GM20000 (cell line): ENCODE measurements at regions not wholly inside any gene's neighbourhood (a gene's known extent, or its start where the extent isn't known, plus 50 kb on each side); places are given as distances from the start of the nearest gene placed in this dataset.

ENCODE experiments used
- DNase-seq: peaks from one replicate; pipeline ENCODE4 v3.0.0; 2012; ENCODE audit warnings: low spot score
- CTCF ChIP-seq: IDR thresholded peaks from 2 replicates; pipeline ENCODE4 v1.5.1; 2012; ENCODE audit warnings: mild to moderate bottlenecking, control low read depth; ENCODE audit errors: extremely low read depth, missing control alignments

GRCh38 chr6:135739288-135739687 is 112.2 kb upstream of the PDE7B start:
- TF ChIP-seq CTCF = no peak
- no peak for DNase-seq

GRCh38 chr6:135740580-135740979 is 110.9 kb upstream of the PDE7B start:
- no peak for TF ChIP-seq CTCF
- no peak for DNase-seq

- no peak for DNase-seq
- TF ChIP-seq CTCF = no peak
Observed at GRCh38 chr6:135743476-135743875, 108.0 kb upstream of the PDE7B start.

GRCh38 chr6:135748189-135748588 is 103.3 kb upstream of the PDE7B start:
- DNase-seq = no peak
- no peak for TF ChIP-seq CTCF

- no peak for TF ChIP-seq CTCF
Observed at GRCh38 chr6:135750081-135750480, 101.4 kb upstream of the PDE7B start.

GRCh38 chr6:135753196-135753595 is 98.3 kb upstream of the PDE7B start:
- no peak for TF ChIP-seq CTCF
- DNase-seq = no peak

More at GRCh38 chr6:135750081-135750480, 101.4 kb upstream of the PDE7B start:
- no peak for DNase-seq

- DNase-seq = no peak
- no peak for TF ChIP-seq CTCF
Observed at GRCh38 chr6:135759831-135760230, 91.7 kb upstream of the PDE7B start.

GRCh38 chr6:135774006-135774405 is 77.5 kb upstream of the PDE7B start:
- TF ChIP-seq CTCF = no peak
- no peak for DNase-seq
